Choroid plexus epithelial cell (primary cell): ENCODE measurements at regions not wholly inside any gene's neighbourhood (a gene's known extent, or its start where the extent isn't known, plus 50 kb on each side); places are given as distances from the start of the nearest gene placed in this dataset.

Source experiments
- DNase-seq: peaks from one replicate; pipeline ENCODE4 v3.0.0-alpha.2; 2010; ENCODE audit warnings: low read depth
- H3K4me3 ChIP-seq: 2 replicates; pipeline ENCODE4 v1.5.1; 2011; ENCODE audit warnings: low read depth, mild to moderate bottlenecking, control low read depth, low read length, moderate library complexity
- TF ChIP-seq, protein P1 (sequence below): conservative IDR thresholded peaks from 2 replicates; pipeline ENCODE4 v1.5.1; 2011; ENCODE audit warnings: low read depth, mild to moderate bottlenecking, control low read depth, inconsistent platforms, low read length, moderate library complexity

DNA sequence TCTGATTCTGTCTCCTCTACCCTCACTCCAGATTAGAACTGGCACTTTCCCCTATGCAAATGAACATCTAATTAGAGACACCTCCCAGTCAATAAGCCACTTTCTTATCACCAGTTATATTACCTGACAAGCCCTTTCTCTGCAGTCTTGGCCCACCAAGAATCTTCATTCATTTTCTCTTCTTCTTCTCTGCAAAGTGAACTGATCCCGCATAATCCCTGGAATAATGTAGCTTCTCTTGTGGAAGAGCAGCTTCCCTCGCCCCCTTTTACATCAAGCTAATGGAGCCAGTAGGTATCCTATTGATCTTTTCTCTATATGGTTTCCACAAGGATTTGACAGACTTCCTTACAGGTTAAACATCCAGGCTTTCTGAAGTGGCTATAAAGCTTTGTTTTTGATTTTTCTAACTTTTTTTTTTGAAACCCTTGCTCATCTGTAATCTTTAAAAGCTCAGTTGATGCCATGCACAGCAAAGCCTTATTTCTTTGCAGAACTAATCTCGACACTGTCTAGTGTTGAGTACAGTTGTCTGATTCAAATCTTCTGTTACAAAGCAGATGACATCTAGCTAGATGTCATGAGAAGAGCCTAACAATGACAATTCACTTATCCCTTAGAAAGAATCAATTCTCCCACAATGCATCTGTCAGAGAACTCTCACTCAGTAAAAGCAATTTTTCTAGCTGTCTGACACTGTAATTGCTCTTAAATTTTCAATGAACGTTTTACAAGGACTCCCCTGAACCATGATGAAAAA is 281.4 kb downstream of the ISL1 start:
- no peak for DNase-seq
- no peak overlapping the region for H3K4me3 ChIP-seq
- TF ChIP-seq, protein P1, sequence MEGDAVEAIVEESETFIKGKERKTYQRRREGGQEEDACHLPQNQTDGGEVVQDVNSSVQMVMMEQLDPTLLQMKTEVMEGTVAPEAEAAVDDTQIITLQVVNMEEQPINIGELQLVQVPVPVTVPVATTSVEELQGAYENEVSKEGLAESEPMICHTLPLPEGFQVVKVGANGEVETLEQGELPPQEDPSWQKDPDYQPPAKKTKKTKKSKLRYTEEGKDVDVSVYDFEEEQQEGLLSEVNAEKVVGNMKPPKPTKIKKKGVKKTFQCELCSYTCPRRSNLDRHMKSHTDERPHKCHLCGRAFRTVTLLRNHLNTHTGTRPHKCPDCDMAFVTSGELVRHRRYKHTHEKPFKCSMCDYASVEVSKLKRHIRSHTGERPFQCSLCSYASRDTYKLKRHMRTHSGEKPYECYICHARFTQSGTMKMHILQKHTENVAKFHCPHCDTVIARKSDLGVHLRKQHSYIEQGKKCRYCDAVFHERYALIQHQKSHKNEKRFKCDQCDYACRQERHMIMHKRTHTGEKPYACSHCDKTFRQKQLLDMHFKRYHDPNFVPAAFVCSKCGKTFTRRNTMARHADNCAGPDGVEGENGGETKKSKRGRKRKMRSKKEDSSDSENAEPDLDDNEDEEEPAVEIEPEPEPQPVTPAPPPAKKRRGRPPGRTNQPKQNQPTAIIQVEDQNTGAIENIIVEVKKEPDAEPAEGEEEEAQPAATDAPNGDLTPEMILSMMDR = no peak

DNA sequence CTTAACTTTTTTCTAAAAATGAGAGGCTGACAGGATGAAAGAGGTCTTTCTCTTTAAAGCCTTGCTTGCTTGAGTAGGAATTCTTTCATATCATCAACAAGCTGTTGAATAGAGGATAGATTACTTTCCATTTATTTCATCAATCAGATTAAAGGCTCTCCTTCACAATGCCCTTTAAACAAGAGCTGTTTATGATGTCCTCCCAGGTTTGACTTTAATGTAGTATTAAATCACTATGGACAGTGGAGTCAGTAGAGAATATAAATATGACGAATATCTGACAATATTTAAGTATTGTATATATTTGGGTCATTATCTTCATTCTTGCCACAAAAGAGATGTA is 282.0 kb downstream of the ISL1 start:
- no peak overlapping the region for H3K4me3 ChIP-seq
- TF ChIP-seq, protein P1 = no peak
- no peak for DNase-seq

DNA sequence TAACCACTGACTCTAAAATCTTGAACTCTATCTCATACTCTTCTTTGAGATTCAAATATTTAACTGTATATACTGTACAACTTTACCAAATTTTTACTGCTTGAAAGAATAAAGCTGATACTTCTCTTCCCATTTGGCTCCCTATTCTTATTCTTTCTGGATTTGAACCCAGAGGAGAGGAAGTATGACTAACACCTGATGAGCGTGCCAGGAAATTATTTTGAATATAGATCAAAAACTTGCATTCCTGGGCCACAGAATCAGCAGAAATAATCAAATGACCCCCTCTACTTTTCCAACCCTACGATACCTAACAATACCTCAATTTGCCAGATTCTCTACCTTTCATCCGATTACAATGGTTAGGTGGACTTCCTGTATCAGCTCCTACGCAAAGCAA is 285.8 kb downstream of the ISL1 start:
- no peak overlapping the region for H3K4me3 ChIP-seq
- DNase-seq = no peak
- TF ChIP-seq, protein P1 = no peak

DNA sequence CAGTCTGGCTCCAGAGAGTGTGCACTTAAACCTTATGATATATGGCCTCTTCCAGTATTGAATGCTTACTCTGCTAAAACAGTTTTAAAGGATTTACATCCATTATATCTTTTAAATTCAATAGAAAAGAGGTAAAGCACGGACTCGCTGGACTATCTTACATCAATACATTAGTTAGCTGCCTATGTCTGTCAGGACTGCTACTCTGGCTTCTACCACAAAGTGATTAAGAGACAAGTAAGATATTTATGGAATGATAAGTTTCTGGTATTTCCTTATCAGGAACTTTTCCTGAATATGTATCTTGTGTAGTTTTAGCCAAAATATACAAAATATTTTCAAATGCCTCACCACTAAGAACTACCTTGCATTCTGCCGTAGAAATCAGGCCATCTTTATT is 295.1 kb downstream of the ISL1 start:
- no peak overlapping the region for H3K4me3 ChIP-seq
- TF ChIP-seq, protein P1 = no peak
- no peak for DNase-seq

DNA sequence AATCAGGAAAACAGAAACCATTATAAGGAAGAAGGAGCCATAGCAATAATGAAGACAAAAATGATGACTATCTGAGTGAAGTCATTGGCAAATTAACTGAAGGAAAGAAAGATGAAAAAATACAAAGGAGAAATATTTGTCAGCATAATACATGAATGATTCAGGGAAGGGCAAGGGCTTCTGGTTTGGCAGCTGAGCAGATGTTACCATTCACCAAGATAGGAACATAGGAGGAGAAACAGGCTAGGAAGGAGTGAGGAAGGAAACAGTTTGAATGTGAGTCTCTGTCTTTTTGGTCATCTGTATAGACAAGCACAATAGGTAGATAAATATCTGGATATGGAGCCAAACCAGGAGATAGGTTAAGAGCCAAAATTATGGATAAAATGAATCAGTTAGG is 296.0 kb downstream of the ISL1 start:
- no peak for DNase-seq
- no peak overlapping the region for H3K4me3 ChIP-seq
- TF ChIP-seq, protein P1 = no peak

DNA sequence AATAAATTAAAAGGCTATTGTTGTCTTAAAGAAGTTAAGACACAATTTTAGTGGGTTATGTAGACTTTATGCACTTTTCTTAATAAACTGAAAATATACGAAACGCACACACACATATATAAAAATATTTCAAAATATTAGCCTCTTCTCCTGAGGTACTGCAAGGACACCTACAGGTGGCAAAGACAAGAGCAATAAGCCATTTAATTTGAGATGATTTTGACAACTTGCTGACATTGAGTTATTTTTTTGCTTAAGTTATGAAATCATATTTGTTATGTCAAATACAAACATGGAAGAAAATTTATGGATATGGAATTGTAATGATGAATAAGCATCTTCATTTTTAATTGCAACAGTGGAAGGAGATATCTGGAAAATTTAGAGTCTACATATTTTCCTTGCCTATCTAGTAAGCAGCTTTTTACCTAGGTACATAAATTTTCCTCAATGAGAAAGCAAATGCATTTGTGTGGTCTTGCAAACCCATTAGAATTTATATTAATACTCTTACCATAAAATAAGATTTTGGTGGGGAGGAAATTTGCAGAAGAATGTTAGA is 301.6 kb downstream of the ISL1 start:
- no peak overlapping the region for H3K4me3 ChIP-seq
- TF ChIP-seq, protein P1 = no peak
- no peak for DNase-seq

DNA sequence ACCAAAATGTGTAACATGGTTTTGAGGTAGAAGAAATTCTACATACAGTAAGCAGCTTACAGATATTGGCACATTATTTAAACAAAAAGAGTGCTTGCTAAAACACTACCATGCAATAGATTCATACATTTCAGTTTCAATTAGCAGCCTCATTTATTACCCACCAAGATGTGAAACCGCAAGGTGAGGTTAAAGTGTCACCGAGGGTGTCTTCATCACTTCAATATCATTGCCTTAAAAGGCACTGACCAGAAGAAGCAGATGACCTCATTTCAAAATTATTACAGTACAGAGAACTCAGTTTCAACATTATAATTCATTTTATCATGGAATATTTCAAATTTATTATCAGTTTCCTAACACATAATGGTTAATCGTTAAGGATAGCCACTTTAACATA is 302.2 kb downstream of the ISL1 start:
- H3K4me3 ChIP-seq = no peak overlapping the region
- no peak for DNase-seq
- TF ChIP-seq, protein P1 = no peak
